ENCODE measurements at regions not wholly inside any gene's neighbourhood (a gene's known extent, or its start where the extent isn't known, plus 50 kb on each side); places are given as distances from the start of the nearest gene placed in this dataset.
A peak's percentile ranks its signal among the peaks of the same experiment; 100 is the strongest.

DNA sequence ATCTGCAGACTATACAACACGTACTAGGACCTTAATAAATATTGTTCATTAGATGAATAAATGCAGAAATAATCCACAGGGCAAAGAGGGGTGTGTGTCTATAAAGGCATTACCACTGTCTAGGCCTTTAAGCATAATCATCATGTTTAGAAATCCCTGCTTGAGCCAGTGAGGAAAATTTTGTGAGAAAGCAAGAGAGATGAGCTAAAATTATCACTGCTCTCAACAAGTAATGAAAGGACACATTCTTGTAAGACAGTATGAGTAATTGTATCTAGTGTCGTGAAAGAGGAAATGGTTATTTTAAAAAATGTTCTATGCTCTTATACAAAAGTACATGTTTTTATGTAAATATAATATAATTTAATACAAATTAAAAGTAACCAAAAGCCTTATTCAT is 1699.4 kb downstream of the PCDH9 start:
- peak; percentile 63 for ATAC-seq
- TF ChIP-seq ZNF565 (CRISPR knock-in tag; conservative IDR thresholded peaks at IDR 0.05; ENCODE audit: low read depth) (no peak), PPARA (CRISPR knock-in tag; IDR thresholded peaks at IDR 0.05; ENCODE audit: borderline replicate concordance) (no peak), TOX (CRISPR knock-in tag; IDR thresholded peaks at IDR 0.05; ENCODE audit: borderline replicate concordance) (no peak), CSDC2 (CRISPR knock-in tag; IDR thresholded peaks at IDR 0.05) (no peak)
- TF ChIP-seq, protein P1, sequence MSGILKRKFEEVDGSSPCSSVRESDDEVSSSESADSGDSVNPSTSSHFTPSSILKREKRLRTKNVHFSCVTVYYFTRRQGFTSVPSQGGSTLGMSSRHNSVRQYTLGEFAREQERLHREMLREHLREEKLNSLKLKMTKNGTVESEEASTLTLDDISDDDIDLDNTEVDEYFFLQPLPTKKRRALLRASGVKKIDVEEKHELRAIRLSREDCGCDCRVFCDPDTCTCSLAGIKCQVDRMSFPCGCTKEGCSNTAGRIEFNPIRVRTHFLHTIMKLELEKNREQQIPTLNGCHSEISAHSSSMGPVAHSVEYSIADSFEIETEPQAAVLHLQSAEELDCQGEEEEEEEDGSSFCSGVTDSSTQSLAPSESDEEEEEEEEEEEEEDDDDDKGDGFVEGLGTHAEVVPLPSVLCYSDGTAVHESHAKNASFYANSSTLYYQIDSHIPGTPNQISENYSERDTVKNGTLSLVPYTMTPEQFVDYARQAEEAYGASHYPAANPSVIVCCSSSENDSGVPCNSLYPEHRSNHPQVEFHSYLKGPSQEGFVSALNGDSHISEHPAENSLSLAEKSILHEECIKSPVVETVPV (CRISPR knock-in tag; IDR thresholded peaks at IDR 0.05), result no peak

DNA sequence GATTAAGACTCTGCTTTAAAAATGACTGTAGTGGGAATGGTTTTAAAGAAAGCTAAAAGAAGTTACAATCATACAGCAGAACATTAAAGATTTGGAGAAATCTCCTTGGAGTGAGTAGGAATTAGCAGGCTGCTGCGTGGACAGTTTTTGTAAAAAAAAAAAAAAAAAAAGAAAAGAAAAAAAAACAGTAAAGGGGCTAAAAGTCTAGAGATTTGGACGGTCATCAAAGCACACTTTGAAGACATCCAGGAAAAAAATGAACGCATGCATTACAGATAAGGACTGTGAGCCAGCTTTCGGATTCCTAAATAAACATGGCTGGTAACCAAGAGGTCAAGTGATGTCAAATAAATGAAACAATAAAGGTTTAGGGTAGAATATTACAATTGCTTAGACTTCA is 1700.6 kb downstream of the PCDH9 start:
- ATAC-seq, result no peak
- no peak for TF ChIP-seq ESRRG (CRISPR knock-in tag; IDR thresholded peaks at IDR 0.05)
- no peak for TF ChIP-seq ISL1 (CRISPR knock-in tag; IDR thresholded peaks at IDR 0.05)
- TF ChIP-seq, protein P2, sequence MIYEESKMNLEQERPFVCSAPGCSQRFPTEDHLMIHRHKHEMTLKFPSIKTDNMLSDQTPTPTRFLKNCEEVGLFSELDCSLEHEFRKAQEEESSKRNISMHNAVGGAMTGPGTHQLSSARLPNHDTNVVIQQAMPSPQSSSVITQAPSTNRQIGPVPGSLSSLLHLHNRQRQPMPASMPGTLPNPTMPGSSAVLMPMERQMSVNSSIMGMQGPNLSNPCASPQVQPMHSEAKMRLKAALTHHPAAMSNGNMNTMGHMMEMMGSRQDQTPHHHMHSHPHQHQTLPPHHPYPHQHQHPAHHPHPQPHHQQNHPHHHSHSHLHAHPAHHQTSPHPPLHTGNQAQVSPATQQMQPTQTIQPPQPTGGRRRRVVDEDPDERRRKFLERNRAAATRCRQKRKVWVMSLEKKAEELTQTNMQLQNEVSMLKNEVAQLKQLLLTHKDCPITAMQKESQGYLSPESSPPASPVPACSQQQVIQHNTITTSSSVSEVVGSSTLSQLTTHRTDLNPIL (CRISPR knock-in tag; IDR thresholded peaks at IDR 0.05; ENCODE audit: low read depth), result no peak
- TF ChIP-seq ZNF8 (CRISPR knock-in tag; IDR thresholded peaks at IDR 0.05), result no peak
- no peak for TF ChIP-seq CSDC2 (CRISPR knock-in tag; IDR thresholded peaks at IDR 0.05)
- TF ChIP-seq, protein P3, sequence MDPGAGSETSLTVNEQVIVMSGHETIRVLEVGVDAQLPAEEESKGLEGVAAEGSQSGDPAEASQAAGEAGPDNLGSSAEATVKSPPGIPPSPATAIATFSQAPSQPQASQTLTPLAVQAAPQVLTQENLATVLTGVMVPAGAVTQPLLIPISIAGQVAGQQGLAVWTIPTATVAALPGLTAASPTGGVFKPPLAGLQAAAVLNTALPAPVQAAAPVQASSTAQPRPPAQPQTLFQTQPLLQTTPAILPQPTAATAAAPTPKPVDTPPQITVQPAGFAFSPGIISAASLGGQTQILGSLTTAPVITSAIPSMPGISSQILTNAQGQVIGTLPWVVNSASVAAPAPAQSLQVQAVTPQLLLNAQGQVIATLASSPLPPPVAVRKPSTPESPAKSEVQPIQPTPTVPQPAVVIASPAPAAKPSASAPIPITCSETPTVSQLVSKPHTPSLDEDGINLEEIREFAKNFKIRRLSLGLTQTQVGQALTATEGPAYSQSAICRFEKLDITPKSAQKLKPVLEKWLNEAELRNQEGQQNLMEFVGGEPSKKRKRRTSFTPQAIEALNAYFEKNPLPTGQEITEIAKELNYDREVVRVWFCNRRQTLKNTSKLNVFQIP (CRISPR knock-in tag; IDR thresholded peaks at IDR 0.05; ENCODE audit: borderline replicate concordance, low read depth), result no peak
- TF ChIP-seq RARB (CRISPR knock-in tag; IDR thresholded peaks at IDR 0.05), result no peak

DNA sequence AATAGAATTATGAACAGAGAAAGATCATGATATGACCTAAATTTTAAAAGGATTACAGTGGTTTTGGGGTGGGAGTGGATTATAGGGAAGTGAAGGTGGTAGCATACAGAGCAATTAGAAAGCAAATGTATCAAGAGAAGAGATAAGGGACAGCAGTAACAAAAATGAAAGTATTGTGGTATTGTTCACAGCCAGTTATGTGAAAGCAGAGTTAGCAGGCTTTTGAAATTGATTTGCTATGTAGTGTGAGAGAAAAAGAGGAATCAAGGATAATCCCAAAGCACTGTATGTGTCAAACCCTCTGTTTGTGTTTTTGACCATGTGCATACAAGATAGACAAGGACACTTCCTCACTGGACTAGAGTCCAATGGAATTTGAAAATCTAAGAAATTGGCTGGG is 1721.4 kb downstream of the PCDH9 start:
- TF ChIP-seq, protein P2 (CRISPR knock-in tag; IDR thresholded peaks at IDR 0.05; ENCODE audit: low read depth), result no peak
- TF ChIP-seq PPARA (CRISPR knock-in tag; IDR thresholded peaks at IDR 0.05; ENCODE audit: borderline replicate concordance), result no peak
- no peak for TF ChIP-seq BACH2 (CRISPR knock-in tag; IDR thresholded peaks at IDR 0.05; ENCODE audit: borderline replicate concordance)
- no peak for TF ChIP-seq RARB (CRISPR knock-in tag; IDR thresholded peaks at IDR 0.05)
- no peak for TF ChIP-seq SNAI2 (CRISPR knock-in tag; IDR thresholded peaks at IDR 0.05)
- no peak for TF ChIP-seq TOX (CRISPR knock-in tag; IDR thresholded peaks at IDR 0.05; ENCODE audit: borderline replicate concordance)
- TF ChIP-seq CSDC2 (CRISPR knock-in tag; IDR thresholded peaks at IDR 0.05), result no peak
- TF ChIP-seq, protein P3 (CRISPR knock-in tag; IDR thresholded peaks at IDR 0.05; ENCODE audit: borderline replicate concordance, low read depth), result no peak
- TF ChIP-seq GLIS3 (CRISPR knock-in tag; IDR thresholded peaks at IDR 0.05), result no peak
- TF ChIP-seq TCF4 (CRISPR knock-in tag; IDR thresholded peaks at IDR 0.05; ENCODE audit: borderline replicate concordance), result no peak

DNA sequence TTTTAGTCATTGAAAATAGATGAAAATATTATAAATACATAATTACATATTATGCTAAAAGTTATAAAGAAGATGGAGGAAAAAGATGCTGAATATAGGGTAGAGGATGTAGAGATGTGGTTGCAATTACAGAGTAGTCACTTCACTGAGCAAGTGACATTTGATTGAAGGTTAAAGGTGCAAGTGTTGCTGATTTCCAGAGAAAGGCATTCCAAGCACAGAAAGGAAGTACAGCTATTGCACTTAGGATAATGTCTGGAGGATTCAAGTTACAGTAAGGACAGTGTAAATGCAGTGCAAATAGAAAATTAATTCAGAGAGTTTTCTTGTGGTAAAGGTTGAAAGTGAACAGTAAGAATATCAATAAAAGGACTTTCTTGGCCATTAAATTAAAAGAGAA is 1721.8 kb downstream of the PCDH9 start:
- ATAC-seq, result peak; percentile 37; the same call in 2 of the 3 replicates
- TF ChIP-seq SNAI2 (CRISPR knock-in tag; IDR thresholded peaks at IDR 0.05) (no peak), ZNF565 (CRISPR knock-in tag; conservative IDR thresholded peaks at IDR 0.05; ENCODE audit: low read depth) (no peak), TOX (CRISPR knock-in tag; IDR thresholded peaks at IDR 0.05; ENCODE audit: borderline replicate concordance) (no peak), ZFP30 (CRISPR knock-in tag; IDR thresholded peaks at IDR 0.05) (no peak), TCF4 (CRISPR knock-in tag; IDR thresholded peaks at IDR 0.05; ENCODE audit: borderline replicate concordance) (no peak), CSDC2 (CRISPR knock-in tag; IDR thresholded peaks at IDR 0.05) (no peak), ESRRG (CRISPR knock-in tag; IDR thresholded peaks at IDR 0.05) (no peak), ZNF8 (CRISPR knock-in tag; IDR thresholded peaks at IDR 0.05) (no peak), RARB (CRISPR knock-in tag; IDR thresholded peaks at IDR 0.05) (no peak), BACH2 (CRISPR knock-in tag; IDR thresholded peaks at IDR 0.05; ENCODE audit: borderline replicate concordance) (no peak), ZC3H10 (CRISPR knock-in tag; IDR thresholded peaks at IDR 0.05) (no peak), GLIS3 (CRISPR knock-in tag; IDR thresholded peaks at IDR 0.05) (no peak)
- TF ChIP-seq, protein P2 (CRISPR knock-in tag; IDR thresholded peaks at IDR 0.05; ENCODE audit: low read depth), result no peak
- TF ChIP-seq, protein P3 (CRISPR knock-in tag; IDR thresholded peaks at IDR 0.05; ENCODE audit: borderline replicate concordance, low read depth), result no peak
- TF ChIP-seq, protein P4, sequence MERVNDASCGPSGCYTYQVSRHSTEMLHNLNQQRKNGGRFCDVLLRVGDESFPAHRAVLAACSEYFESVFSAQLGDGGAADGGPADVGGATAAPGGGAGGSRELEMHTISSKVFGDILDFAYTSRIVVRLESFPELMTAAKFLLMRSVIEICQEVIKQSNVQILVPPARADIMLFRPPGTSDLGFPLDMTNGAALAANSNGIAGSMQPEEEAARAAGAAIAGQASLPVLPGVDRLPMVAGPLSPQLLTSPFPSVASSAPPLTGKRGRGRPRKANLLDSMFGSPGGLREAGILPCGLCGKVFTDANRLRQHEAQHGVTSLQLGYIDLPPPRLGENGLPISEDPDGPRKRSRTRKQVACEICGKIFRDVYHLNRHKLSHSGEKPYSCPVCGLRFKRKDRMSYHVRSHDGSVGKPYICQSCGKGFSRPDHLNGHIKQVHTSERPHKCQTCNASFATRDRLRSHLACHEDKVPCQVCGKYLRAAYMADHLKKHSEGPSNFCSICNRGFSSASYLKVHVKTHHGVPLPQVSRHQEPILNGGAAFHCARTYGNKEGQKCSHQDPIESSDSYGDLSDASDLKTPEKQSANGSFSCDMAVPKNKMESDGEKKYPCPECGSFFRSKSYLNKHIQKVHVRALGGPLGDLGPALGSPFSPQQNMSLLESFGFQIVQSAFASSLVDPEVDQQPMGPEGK (CRISPR knock-in tag; IDR thresholded peaks at IDR 0.05; ENCODE audit: borderline replicate concordance), result no peak
- TF ChIP-seq, protein P1 (CRISPR knock-in tag; IDR thresholded peaks at IDR 0.05), result no peak

More for the DNA sequence above, 1721.4 kb downstream of the PCDH9 start:
- ATAC-seq, result no peak; the same call in 2 of the 3 replicates
